Panc1 (cell line): ENCODE measurements at regions not wholly inside any gene's neighbourhood (a gene's known extent, or its start where the extent isn't known, plus 50 kb on each side); places are given as distances from the start of the nearest gene placed in this dataset.

ENCODE experiments used
- ATAC-seq: fragments of 200-7000 bp; cut with Tn5 transposase; 2 replicates; pipeline ENCODE4 v1.9.1; 2020; ENCODE audit warnings: mild to moderate bottlenecking, moderate library complexity
- BruUV-seq: library from RNA; stranded (reverse); fragments of 400-500 nt; replicated peaks from 2 replicates; lab custom pipeline; 2021; lab: Mats Ljungman, UMichigan
- CTCF ChIA-PET: fragments of 300-600 bp; sonication (Branson Sonifier 250); formaldehyde crosslinking; loops from one replicate; lab custom pipeline; 2022; ENCODE audit warnings: antibody characterized with exemption; lab: Charles Lee
- POLR2A ChIA-PET: fragments of 300-600 bp; sonication (Branson Sonifier 250); formaldehyde crosslinking; loops from one replicate; lab custom pipeline; 2022; ENCODE audit warnings: antibody characterized with exemption; lab: Charles Lee
- DNase-seq: peaks from one replicate; pipeline ENCODE4 v3.0.0-alpha.2; 2010; ENCODE audit warnings: low read depth, low spot score
- H3K27ac ChIP-seq: 2 replicates; pipeline ENCODE4 v1.5.1; 2011; ENCODE audit warnings: mild to moderate bottlenecking, low read length, inconsistent platforms
- H3K27me3 ChIP-seq: fragments of 200-500 bp; sonication (Bioruptor generic); 2 replicates; pipeline ENCODE4 v1.6.0; 2014; ENCODE audit warnings: low read length, inconsistent platforms; ENCODE audit not compliant: control insufficient read depth, insufficient read depth
- H3K36me3 ChIP-seq: fragments of 200-500 bp; sonication (Bioruptor generic); 2 replicates; pipeline ENCODE4 v1.5.1; 2014; ENCODE audit warnings: inconsistent platforms, mild to moderate bottlenecking, low read length, moderate library complexity; ENCODE audit not compliant: control insufficient read depth, insufficient read depth
- H3K4me1 ChIP-seq: 2 replicates; pipeline ENCODE4 v1.5.1; 2011; ENCODE audit warnings: inconsistent platforms, mild to moderate bottlenecking, low read length, moderate library complexity; ENCODE audit not compliant: control insufficient read depth, insufficient read depth
- H3K4me3 ChIP-seq, 2 experiments: 2 replicates each; pipeline ENCODE4 v1.5.1; 2011 to 2012; ENCODE audit warnings: low read depth in 2 of 2, low read length in 2 of 2, mild to moderate bottlenecking in 2 of 2, inconsistent platforms in 1 of 2, moderate library complexity in 1 of 2
- H3K9me3 ChIP-seq: fragments of 200-500 bp; sonication (Bioruptor generic); 2 replicates; pipeline ENCODE4 v1.5.1; 2014; ENCODE audit warnings: low read depth, mild to moderate bottlenecking, inconsistent platforms, low read length, moderate library complexity; ENCODE audit not compliant: control insufficient read depth, insufficient read depth
- SIN3A ChIP-seq: IDR thresholded peaks from 2 replicates; pipeline ENCODE4 v1.6.1; 2012; ENCODE audit warnings: low read depth, mild to moderate bottlenecking, low read length, moderate library complexity, borderline replicate concordance; ENCODE audit not compliant: insufficient read depth
- TCF7L2 ChIP-seq: IDR thresholded peaks from 2 replicates; pipeline ENCODE4 v1.6.1; 2011; ENCODE audit warnings: mild to moderate bottlenecking, low read depth, low read length, inconsistent platforms
- in situ Hi-C: cut with HindIII; loops from 2 replicates; pipeline ENCODE4 v1.10.0; 2016; ENCODE audit warnings: low sequenced_read_pairs, low pct_unique_long_range_greater_than_20kb
- intact Hi-C: fragments of 100-400 bp; cut with micrococcal nuclease; formaldehyde crosslinking; loops from one replicate; pipeline ENCODE4 v1.10.0; 2022; ENCODE audit not compliant: unreplicated experiment
- TF ChIP-seq, protein P1 (sequence below), 2 experiments: IDR thresholded peaks; 2 replicates each; pipeline ENCODE4 v1.6.1; 2011 to 2012; ENCODE audit warnings: low read depth in 2 of 2, control low read depth in 1 of 2, low read length in 1 of 2, mild to moderate bottlenecking in 1 of 2, moderate library complexity in 1 of 2; ENCODE audit not compliant: insufficient read depth in 1 of 2
- TF ChIP-seq, protein P2 (sequence below): fragments of 450-650 bp; IDR thresholded peaks from 2 replicates; pipeline ENCODE4 v1.5.1; 2017; ENCODE audit warnings: mild to moderate bottlenecking

- ATAC-seq = no peak
- no peaks in the 10 kb centered on the region for H3K27me3 ChIP-seq
- H3K9me3 ChIP-seq = no peaks in the 10 kb centered on the region
- no peak overlapping the region for H3K27ac ChIP-seq
- TF ChIP-seq, protein P1, sequence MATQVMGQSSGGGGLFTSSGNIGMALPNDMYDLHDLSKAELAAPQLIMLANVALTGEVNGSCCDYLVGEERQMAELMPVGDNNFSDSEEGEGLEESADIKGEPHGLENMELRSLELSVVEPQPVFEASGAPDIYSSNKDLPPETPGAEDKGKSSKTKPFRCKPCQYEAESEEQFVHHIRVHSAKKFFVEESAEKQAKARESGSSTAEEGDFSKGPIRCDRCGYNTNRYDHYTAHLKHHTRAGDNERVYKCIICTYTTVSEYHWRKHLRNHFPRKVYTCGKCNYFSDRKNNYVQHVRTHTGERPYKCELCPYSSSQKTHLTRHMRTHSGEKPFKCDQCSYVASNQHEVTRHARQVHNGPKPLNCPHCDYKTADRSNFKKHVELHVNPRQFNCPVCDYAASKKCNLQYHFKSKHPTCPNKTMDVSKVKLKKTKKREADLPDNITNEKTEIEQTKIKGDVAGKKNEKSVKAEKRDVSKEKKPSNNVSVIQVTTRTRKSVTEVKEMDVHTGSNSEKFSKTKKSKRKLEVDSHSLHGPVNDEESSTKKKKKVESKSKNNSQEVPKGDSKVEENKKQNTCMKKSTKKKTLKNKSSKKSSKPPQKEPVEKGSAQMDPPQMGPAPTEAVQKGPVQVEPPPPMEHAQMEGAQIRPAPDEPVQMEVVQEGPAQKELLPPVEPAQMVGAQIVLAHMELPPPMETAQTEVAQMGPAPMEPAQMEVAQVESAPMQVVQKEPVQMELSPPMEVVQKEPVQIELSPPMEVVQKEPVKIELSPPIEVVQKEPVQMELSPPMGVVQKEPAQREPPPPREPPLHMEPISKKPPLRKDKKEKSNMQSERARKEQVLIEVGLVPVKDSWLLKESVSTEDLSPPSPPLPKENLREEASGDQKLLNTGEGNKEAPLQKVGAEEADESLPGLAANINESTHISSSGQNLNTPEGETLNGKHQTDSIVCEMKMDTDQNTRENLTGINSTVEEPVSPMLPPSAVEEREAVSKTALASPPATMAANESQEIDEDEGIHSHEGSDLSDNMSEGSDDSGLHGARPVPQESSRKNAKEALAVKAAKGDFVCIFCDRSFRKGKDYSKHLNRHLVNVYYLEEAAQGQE (IDR thresholded peaks at IDR 0.05; ENCODE audit: insufficient read depth in 1 of 2, low read depth in 2 of 2, low read length in 1 of 2) = no peak
- TF ChIP-seq TCF7L2 = no peak
- TF ChIP-seq, protein P2, sequence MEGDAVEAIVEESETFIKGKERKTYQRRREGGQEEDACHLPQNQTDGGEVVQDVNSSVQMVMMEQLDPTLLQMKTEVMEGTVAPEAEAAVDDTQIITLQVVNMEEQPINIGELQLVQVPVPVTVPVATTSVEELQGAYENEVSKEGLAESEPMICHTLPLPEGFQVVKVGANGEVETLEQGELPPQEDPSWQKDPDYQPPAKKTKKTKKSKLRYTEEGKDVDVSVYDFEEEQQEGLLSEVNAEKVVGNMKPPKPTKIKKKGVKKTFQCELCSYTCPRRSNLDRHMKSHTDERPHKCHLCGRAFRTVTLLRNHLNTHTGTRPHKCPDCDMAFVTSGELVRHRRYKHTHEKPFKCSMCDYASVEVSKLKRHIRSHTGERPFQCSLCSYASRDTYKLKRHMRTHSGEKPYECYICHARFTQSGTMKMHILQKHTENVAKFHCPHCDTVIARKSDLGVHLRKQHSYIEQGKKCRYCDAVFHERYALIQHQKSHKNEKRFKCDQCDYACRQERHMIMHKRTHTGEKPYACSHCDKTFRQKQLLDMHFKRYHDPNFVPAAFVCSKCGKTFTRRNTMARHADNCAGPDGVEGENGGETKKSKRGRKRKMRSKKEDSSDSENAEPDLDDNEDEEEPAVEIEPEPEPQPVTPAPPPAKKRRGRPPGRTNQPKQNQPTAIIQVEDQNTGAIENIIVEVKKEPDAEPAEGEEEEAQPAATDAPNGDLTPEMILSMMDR = no peak
- no peak for TF ChIP-seq SIN3A
- no TSS peak for BruUV-seq
- no peaks in the 10 kb centered on the region for H3K4me1 ChIP-seq
- no peak overlapping the region for H3K4me3 ChIP-seq
- no peaks in the 10 kb centered on the region for H3K36me3 ChIP-seq
- intact Hi-C loops = no loop called here
- no peak for DNase-seq
- in situ Hi-C loops = no loop called here
- ChIA-PET POLR2A (interaction anchor here (0.7 kb wide), 1 partner anchor 284 kb away, joined by 5 read pairs; no protein-coding TSS in a partner anchor), CTCF (interaction anchor here (0.5 kb wide), 1 partner anchor 519 kb away, joined by 7 read pairs; no protein-coding TSS in a partner anchor)
Observed at GRCh38 chr11:109037856-109038780, 373.2 kb downstream of the DDX10 start.

- intact Hi-C loops = no loop called here
- Histone ChIP-seq H3K4me3 (no peak overlapping the region), H3K36me3 (no peaks in the 10 kb centered on the region), H3K9me3 (no peaks in the 10 kb centered on the region), H3K27me3 (no peaks in the 10 kb centered on the region), H3K4me1 (no peaks in the 10 kb centered on the region), H3K27ac (no peak overlapping the region)
- in situ Hi-C loops = no loop called here
- DNase-seq (no peak), ATAC-seq (no peak)
- POLR2A ChIA-PET = no interaction called here
- TF ChIP-seq TCF7L2 (no peak), SIN3A (no peak)
- TF ChIP-seq, protein P2 = no peak
- no TSS peak for BruUV-seq
- CTCF ChIA-PET = interaction anchor here (0.5 kb wide), 1 partner anchor 407 kb away, joined by 5 read pairs; no protein-coding TSS in a partner anchor
Observed at GRCh38 chr11:109039611-109040010, 374.7 kb downstream of the DDX10 start.
